Fibroblast of skin of right biceps (primary cell): ENCODE measurements at regions not wholly inside any gene's neighbourhood (a gene's known extent, or its start where the extent isn't known, plus 50 kb on each side); places are given as distances from the start of the nearest gene placed in this dataset.
A peak's percentile ranks its signal among the peaks of the same experiment; 100 is the strongest.

Experiments
- DNase-seq: peaks from one replicate; pipeline ENCODE4 v3.0.0-alpha.2; 2013

DNA sequence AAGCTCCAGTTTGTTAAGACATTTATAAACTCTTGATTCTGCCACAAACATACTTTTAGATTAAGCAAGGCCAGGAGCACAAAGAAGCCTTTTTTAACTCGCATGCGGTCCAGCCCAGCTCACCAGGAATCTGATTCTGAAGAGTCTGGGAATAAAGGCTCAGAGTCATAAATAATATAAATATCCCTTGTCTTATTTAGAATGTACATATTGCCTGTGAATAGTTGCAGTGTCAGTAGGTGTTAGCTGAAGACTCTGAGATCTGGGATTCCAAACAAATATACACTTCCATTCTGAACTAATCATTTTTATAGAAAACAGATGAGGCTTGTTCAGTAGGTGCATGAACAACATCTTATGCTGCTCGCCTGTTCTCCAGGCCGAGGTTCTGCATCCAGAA is 59.1 kb upstream of the ELAC2 start:
- peak; percentile 74 for DNase-seq

GRCh38 chr17:13074026-13074425 is 56.2 kb upstream of the ELAC2 start:
- DNase-seq, result peak; percentile 91

- peak; percentile 59 for DNase-seq
These were observed 55.2 kb upstream of the ELAC2 start for GRCh38 chr17:13073018-13073417.

DNA sequence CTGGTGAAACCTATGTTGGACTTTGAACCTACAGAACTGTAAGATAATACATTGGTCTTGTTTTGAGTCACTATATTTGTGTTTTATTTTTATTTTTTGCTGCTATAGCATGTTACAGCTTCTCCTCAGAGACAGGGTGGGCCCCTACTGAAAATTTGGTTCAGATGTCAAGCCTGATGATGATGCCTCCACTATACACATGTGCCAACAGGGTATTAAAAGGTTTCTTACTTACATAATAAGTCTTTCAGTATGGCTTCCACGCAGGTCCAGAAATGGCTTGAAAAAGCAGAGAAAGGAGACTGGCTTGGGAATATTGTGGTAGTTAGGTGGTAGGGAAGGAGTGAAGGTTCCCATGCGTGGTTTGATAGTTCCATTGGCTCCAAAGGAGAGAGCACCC is 52.9 kb upstream of the ELAC2 start:
- DNase-seq, result no peak

- no peak for DNase-seq
These were observed 49.9 kb upstream of the ELAC2 start for GRCh38 chr17:13067629-13068303.
